GM21423 (cell line): ENCODE measurements at regions not wholly inside any gene's neighbourhood (a gene's known extent, or its start where the extent isn't known, plus 50 kb on each side); places are given as distances from the start of the nearest gene placed in this dataset.
"Not testable (repeated sequence)": the region's sequence is repeated elsewhere in the genome, so short reads cannot be mapped to it uniquely, and the experiment has no call there.

ENCODE experiments used
- ATAC-seq: cut with Tn5 transposase; IDR thresholded peaks from one replicate; pipeline ENCODE4 v1.9.1; 2021; ENCODE audit warnings: mild to moderate bottlenecking, moderate library complexity; ENCODE audit not compliant: unreplicated experiment

- not testable (repeated sequence) for ATAC-seq
Observed at GRCh38 chr11:67878666-67879065, 125.2 kb downstream of the UNC93B1 start.

- not testable (repeated sequence) for ATAC-seq
Observed at GRCh38 chr11:67877316-67877715, 126.6 kb downstream of the UNC93B1 start.

GRCh38 chr11:67873223-67873622 lies 130.7 kb downstream of the UNC93B1 start:
- ATAC-seq: not testable (repeated sequence)

- not testable (repeated sequence) for ATAC-seq
Observed at GRCh38 chr11:67871168-67871567, 132.7 kb downstream of the UNC93B1 start.

- ATAC-seq: not testable (repeated sequence)
Observed at GRCh38 chr11:67862896-67863295, 141.0 kb downstream of the UNC93B1 start.

GRCh38 chr11:67859513-67860161 lies 144.3 kb downstream of the UNC93B1 start:
- not testable (repeated sequence) for ATAC-seq

- ATAC-seq: not testable (repeated sequence)
Observed at GRCh38 chr11:67850747-67851146, 153.2 kb downstream of the UNC93B1 start.

- ATAC-seq: not testable (repeated sequence)
Observed at GRCh38 chr11:67849766-67850165, 154.1 kb downstream of the UNC93B1 start.

- ATAC-seq: not testable (repeated sequence)
Observed at GRCh38 chr11:67847896-67848875, 155.7 kb downstream of the UNC93B1 start.

- not testable (repeated sequence) for ATAC-seq
Observed at GRCh38 chr11:67846303-67846702, 157.6 kb downstream of the UNC93B1 start.

- not testable (repeated sequence) for ATAC-seq
Observed at GRCh38 chr11:67845296-67845695, 158.6 kb downstream of the UNC93B1 start.

GRCh38 chr11:67840599-67840998 lies 163.3 kb downstream of the UNC93B1 start:
- ATAC-seq: not testable (repeated sequence)

GRCh38 chr11:67830152-67830551 lies 155.7 kb upstream of the ALDH3B2 start:
- ATAC-seq: not testable (repeated sequence)

GRCh38 chr11:67826951-67827296 lies 152.5 kb upstream of the ALDH3B2 start:
- not testable (repeated sequence) for ATAC-seq

- ATAC-seq: not testable (repeated sequence)
Observed at GRCh38 chr11:67826028-67826950, 151.9 kb upstream of the ALDH3B2 start.

GRCh38 chr11:67824861-67825260 lies 150.4 kb upstream of the ALDH3B2 start:
- not testable (repeated sequence) for ATAC-seq

- ATAC-seq: no peak
Observed at GRCh38 chr11:67820081-67820480, 145.7 kb upstream of the ALDH3B2 start.

GRCh38 chr11:67817558-67817957 lies 143.1 kb upstream of the ALDH3B2 start:
- ATAC-seq: not testable (repeated sequence)

- not testable (repeated sequence) for ATAC-seq
Observed at GRCh38 chr11:67809301-67809700, 134.9 kb upstream of the ALDH3B2 start.

GRCh38 chr11:67807896-67808295 lies 133.5 kb upstream of the ALDH3B2 start:
- not testable (repeated sequence) for ATAC-seq
